ENCODE measurements at regions not wholly inside any gene's neighbourhood (a gene's known extent, or its start where the extent isn't known, plus 50 kb on each side); places are given as distances from the start of the nearest gene placed in this dataset.
A peak's percentile ranks its signal among the peaks of the same experiment; 100 is the strongest.

DNA sequence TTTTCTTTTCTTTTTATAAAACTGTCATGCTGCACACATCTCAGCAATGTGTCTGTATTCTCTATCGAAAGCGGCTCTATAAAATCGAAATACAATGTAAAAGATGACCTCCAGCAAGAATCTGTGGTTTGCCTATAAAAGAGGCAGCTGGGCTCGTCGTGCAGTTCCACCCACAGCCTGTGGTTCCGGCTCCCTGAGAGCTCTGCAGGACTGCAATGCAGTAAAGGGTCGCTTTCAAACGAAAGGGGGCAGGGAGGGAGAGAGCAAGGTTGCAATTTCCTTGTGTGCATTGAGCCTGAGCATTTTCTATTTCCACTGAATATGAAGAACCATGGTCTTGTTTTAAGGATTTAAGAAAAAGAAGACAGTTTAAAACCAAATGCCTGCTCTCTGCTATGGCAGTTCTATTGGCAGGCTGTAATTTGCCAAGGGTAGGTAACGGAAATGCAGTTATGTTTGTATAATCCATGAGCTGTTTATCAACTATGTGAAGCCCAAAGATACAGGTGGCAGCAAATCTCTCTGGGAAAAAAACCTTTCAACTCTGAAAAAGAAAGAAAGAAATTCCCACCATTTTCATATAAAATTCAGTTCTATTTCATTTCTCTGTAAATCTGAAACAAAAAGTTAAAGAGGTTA, 236.5 kb downstream of the HACE1 start:
- DNase-seq (ENCODE audit: extremely low read depth in 1 of 11, low read depth in 9 of 11, low spot score in 4 of 11), result no peak

DNA sequence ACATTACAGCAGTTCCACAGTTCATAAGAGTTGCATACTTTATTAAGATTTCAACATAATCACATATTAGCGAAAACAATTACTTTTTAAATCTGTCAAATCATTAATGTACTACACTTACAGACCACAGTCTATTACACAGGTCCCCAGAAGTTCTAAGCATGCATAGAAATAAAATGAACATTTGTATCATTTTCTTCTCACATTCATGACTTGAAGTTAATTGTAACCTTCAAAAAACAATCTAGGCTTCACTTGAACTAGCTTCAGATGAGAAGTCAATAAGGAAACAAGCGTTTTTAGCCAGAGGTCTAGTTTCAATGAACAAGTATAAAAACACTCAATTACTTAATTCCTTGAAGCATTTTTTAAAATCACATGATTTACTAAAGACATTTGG, 238.3 kb downstream of the HACE1 start:
- DNase-seq (ENCODE audit: extremely low read depth in 1 of 11, low read depth in 9 of 11, low spot score in 4 of 11), result no peak

DNA sequence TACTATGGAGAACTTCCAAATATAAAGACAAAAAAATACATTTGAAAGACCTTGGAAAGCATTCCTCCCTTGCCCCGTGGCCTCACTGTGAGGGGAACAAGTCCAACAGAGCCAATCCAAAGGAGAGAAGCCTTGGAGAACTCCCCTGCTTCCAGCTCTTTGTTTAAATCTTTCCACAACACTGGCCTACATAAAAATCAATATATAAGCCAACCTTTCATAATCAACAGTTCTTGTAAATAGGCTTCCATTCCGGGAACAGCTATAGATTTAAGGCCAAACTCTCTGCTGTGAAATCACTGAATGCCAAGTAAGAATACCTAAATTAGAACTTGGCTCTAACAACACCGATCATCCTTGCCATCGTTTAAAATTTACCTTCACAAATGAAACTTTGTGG, 242.1 kb downstream of the HACE1 start:
- no peak for DNase-seq (ENCODE audit: extremely low read depth in 1 of 11, low read depth in 9 of 11, low spot score in 4 of 11)

- DNase-seq (ENCODE audit: extremely low read depth in 1 of 11, low read depth in 9 of 11, low spot score in 4 of 11), result no peak
Measured at GRCh38 chr6:104614394-104614793, 245.3 kb downstream of the HACE1 start.

DNA sequence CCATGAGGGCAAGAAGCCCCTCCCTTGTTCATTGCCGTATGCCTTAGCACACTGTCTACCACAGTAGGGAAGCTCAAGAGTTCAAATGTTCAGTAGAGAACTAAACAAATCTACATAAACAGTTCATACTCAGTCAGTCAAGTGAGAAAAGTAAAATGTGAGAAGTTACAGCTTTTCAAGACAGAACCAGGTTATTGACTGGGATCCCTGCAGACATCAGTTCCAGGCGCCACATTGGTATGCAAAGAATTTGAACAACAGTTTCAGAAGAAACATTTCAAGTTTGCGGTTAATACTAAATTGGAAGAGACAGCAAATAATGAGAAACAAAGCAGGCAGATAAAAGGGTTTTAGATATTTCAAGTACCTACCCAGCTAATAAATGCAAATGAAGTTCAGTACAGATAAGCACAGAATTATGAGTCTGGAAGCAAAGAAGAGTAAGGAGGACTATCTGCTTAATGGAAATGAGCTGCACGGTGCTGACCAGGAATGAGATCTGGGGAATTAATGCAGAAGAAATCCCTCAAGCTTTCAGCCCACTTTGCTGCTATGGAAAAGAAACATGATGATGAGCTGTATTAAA, 246.2 kb downstream of the HACE1 start:
- DNase-seq (ENCODE audit: extremely low read depth in 1 of 11, low read depth in 9 of 11, low spot score in 4 of 11), result no peak

GRCh38 chr6:104612541-104612940, 247.2 kb downstream of the HACE1 start:
- DNase-seq (ENCODE audit: extremely low read depth in 1 of 11, low read depth in 9 of 11, low spot score in 4 of 11), result no peak

DNA sequence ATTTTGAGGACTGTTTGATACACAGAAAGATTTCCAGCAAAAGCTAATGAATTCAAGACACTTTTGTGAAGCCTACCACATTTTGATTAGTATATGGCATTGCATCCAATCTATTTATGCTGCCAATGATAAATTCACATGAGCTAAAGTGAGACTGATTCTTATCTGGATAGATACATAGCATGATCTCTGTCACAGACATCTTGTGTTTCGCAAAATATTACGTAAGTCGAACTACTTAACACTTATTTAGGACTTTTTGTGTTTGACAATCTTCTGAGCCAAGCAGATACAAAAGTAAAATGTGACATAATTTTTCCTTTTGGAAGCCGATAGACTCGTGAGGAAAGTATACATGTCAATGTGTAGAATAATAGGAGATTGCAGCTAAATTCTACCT, 251.6 kb downstream of the HACE1 start:
- no peak for DNase-seq (ENCODE audit: extremely low read depth in 1 of 11, low read depth in 9 of 11, low spot score in 4 of 11)

DNA sequence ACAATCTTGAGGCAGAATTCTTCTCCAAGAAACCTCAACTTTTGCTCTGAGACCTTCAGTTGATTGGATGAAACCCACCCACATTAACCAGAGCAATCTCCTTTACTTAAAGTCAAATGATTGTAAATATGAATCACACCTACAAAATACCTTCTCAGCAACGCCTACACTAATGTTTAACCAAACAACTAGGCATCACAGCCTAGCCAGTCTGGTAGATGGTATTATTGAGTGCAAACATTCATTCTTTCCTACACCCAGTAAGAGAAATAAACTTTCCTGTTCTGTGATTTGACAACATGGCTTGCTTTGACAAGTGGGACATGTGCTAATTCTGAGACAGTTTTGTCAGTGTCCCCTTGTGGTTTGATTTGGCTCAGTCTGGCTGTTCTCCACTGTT, 252.2 kb downstream of the HACE1 start:
- no peak for DNase-seq (ENCODE audit: extremely low read depth in 1 of 11, low read depth in 9 of 11, low spot score in 4 of 11)

- DNase-seq (ENCODE audit: extremely low read depth in 1 of 11, low read depth in 9 of 11, low spot score in 4 of 11), result peak in 3 of 11 donors; percentile 26 to 43 (median 28)
Measured at GRCh38 chr6:104606361-104606760, 253.4 kb downstream of the HACE1 start.

- no peak for DNase-seq (ENCODE audit: extremely low read depth in 1 of 11, low read depth in 9 of 11, low spot score in 4 of 11)
Measured at GRCh38 chr6:104604685-104605084, 255.0 kb downstream of the HACE1 start.

DNA sequence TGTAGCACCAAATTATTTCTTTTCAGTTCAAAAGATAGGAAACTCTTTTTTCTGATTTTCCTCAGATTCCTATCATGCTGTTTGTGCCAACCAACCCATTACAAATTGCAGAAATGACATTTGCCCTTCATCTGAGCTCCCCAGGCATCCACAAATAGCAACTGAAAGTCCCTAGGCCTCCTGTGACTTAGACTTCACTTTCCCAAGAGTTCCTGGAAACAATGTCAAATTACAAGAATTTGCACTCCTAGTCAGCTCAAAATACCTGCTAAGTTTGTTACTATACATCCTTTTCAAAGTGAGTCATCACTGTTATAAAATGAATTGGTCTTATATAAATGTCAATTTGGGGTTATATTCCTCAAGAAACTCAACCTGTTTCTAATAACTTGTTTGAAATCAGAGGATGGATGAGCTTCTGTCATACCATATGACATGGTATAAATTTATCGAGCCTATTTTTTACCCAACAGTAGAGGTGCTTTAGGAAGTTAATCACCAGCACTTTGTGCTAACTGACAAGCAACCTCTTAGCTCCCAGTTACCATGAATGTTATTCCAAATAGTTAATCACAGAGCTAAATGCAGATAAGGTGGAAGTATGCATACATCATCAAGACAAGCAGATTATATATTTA, 256.5 kb downstream of the HACE1 start:
- DNase-seq (ENCODE audit: extremely low read depth in 1 of 11, low read depth in 9 of 11, low spot score in 4 of 11), result no peak

- DNase-seq (ENCODE audit: extremely low read depth in 1 of 11, low read depth in 9 of 11, low spot score in 4 of 11), result no peak
Measured at GRCh38 chr6:104601721-104602120, 258.0 kb downstream of the HACE1 start.

- DNase-seq (ENCODE audit: extremely low read depth in 1 of 11, low read depth in 9 of 11, low spot score in 4 of 11), result no peak
Measured at GRCh38 chr6:104601131-104601651, 258.5 kb downstream of the HACE1 start.

DNA sequence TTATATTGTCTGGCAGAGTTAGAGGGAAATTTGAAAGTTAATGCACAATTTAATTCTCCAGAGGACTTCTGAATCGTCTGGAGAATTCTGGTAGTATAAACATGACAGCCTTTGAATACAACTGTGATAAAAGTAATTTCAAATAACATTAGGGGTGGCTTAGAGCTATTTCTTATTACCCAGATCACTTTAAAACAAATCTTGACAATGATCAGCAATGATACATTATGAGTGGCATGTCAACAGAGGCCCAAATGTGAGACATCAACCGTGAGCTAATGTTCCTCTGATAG, 259.1 kb downstream of the HACE1 start:
- no peak for DNase-seq (ENCODE audit: extremely low read depth in 1 of 11, low read depth in 9 of 11, low spot score in 4 of 11)

GRCh38 chr6:104599821-104600638, 259.7 kb downstream of the HACE1 start:
- no peak for DNase-seq (ENCODE audit: extremely low read depth in 1 of 11, low read depth in 9 of 11, low spot score in 4 of 11)

DNA sequence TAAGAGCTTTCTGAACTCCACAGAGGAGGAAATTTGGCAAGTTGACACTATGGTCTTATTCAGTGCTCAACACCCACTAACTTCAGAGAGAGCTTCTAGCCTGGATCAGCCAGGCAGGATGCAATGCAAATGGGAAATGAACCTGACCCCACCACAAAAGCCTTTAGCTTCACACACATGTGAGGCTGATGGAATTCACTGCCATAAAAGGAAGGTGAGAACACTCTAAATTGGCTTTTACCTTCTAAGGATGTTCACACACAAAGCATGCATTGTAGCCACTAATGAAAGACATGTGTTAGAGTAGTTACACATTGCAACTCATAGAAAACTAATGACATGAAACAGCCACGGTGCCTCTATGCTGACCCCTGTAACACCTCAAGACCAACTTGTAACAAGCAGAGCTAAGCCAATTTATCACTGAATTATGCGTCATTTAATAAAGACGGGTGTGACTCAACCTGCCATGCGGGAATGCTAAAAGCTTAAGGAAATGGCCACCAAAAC, 262.1 kb downstream of the HACE1 start:
- no peak for DNase-seq (ENCODE audit: extremely low read depth in 1 of 11, low read depth in 9 of 11, low spot score in 4 of 11)

GRCh38 chr6:104596091-104596490, 263.6 kb downstream of the HACE1 start:
- no peak for DNase-seq (ENCODE audit: extremely low read depth in 1 of 11, low read depth in 9 of 11, low spot score in 4 of 11)

GRCh38 chr6:104595311-104595820, 264.4 kb downstream of the HACE1 start:
- DNase-seq (ENCODE audit: extremely low read depth in 1 of 11, low read depth in 9 of 11, low spot score in 4 of 11), result no peak

DNA sequence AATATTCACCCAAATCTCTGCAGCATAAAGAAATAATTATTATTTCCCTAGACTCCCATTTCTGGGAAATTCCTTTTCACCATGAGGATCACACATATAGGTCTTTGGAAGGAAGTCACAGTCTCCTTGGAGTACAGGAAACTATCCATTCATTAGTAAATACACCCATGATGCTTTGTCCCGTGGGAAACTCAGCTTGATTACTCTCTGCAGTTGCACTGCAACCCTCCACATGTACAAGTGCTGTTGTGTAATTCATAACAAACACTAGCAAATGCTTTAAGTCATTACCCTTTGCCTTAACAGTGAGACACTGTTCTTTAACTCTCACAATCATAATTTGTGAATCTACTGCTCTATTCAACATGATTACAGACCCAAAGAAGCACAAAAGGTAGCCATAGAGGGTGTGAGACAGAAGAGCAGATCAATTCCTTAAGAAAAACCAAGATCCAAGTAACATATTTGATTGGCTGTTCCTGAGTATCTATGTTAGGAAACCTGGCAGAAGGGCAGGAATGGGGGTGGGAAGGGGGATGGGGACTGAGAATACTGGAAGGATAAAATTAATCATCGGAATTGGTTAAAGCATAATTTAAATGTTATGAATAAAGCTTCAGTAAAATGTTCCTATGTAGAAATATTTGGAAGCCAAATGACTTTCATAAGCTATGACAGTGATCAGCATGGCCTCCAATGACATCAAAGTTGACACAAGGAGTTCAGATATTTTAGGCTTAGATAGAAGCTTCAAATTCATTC, 268.0 kb downstream of the HACE1 start:
- no peak for DNase-seq (ENCODE audit: extremely low read depth in 1 of 11, low read depth in 9 of 11, low spot score in 4 of 11)
